GM21619 (cell line): ENCODE measurements at regions not wholly inside any gene's neighbourhood (a gene's known extent, or its start where the extent isn't known, plus 50 kb on each side); places are given as distances from the start of the nearest gene placed in this dataset.
"Not testable (repeated sequence)": the region's sequence is repeated elsewhere in the genome, so short reads cannot be mapped to it uniquely, and the experiment has no call there.

Experiments
- ATAC-seq: cut with Tn5 transposase; IDR thresholded peaks from one replicate; pipeline ENCODE4 v1.9.1; 2021; ENCODE audit not compliant: unreplicated experiment

- ATAC-seq = no peak
Measured at GRCh38 chr12:74066476-74066875, 471.2 kb upstream of the ATXN7L3B start.

- ATAC-seq = no peak
Measured at GRCh38 chr12:74071182-74071581, 466.5 kb upstream of the ATXN7L3B start.

DNA sequence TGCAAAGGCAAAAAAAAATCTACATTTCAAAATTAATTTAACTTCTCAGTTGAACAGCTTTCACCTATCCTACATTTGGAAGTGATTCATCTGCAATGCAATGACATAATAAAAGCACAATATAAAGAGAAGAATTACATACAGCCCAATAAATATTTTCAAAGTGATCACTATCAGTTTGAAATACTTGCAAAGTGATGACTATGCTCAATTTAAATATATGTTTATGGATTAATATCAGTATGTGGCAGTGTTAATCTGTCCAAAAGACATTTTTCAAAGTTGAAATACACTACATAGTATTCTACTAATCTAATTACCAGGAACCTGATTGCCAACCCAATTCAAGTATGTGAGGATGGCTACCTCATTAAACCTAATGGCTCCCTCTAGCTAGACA is 460.7 kb upstream of the ATXN7L3B start:
- ATAC-seq = no peak

GRCh38 chr12:74105434-74105833 is 432.2 kb upstream of the ATXN7L3B start:
- no peak for ATAC-seq

- no peak for ATAC-seq
Measured at GRCh38 chr12:74108729-74109128, 428.9 kb upstream of the ATXN7L3B start.

DNA sequence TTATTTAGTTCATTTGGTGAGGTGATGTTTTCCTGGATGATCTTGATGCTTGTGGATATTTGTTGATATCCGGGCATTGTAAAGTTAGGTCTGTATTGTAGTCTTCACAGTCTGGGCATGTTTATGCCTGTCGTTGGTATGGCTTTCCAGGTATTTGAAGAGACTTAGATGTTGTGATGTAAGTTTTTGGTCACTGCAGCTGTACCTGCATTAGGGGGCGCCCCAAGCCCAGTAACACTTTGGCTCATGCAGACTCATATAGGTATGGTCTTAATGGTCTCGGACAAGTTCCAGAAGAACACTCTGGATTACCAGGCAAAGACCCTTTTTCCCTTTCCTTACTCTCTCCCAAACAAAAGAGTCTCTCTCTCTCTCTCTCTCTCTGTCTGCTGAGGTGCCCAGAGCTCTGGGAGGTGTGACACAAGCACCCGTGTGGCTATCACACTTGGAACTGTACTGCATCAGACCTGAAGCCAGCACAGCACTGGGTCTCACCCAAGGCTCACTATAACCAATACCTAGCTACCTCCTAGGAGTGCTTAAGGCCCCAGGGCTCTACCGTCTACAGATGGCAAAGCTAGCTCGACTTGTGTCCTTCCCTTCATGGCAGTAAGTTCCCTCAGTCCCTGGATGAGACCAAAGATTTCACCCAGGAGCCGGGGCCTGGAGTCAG is 425.8 kb upstream of the ATXN7L3B start:
- no peak for ATAC-seq

DNA sequence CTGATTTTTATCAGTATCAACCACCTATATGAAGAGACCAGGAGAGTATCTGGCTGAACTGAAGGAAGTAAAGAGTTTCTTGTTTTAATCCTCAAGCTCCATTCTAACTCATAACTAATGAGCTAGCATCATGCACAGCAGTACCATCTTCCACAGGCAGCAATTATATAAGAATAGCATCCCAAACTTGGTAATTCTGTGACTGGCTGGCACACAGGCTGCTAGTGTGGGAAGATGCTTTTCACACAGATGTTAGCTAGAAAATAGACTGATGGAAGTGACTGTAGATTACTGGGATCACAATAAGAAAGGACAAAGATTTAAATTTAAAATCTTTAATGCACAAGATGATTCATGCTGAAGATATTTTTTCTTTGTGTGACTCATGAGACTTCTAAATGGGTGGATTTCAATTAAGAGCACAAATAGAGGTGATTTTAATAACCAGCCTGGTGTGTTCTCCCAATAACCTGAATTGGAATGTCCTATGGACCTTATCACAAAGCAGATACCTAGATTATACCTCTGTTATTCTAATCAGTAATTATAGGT is 417.7 kb upstream of the ATXN7L3B start:
- ATAC-seq = no peak

GRCh38 chr12:74120644-74121043 is 417.0 kb upstream of the ATXN7L3B start:
- no peak for ATAC-seq

DNA sequence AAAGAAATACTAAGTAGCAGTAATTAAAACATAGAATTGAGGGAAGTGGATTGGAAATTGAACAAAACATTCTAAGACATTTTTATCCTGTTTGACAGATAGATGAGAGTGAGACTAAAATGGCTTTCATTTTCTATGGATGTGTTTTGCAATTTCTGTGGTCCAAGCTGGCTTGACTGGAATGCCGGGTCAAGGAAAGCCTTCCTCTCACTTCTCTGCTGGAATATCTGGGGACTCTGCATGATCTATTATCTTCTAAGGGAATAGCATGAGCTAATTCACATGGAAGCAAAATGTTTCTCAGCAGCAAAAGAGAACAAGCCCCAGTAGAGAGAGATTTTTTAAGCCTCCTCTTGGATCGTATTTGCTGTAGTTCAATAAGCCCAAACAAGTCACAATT is 407.9 kb upstream of the ATXN7L3B start:
- ATAC-seq = no peak

DNA sequence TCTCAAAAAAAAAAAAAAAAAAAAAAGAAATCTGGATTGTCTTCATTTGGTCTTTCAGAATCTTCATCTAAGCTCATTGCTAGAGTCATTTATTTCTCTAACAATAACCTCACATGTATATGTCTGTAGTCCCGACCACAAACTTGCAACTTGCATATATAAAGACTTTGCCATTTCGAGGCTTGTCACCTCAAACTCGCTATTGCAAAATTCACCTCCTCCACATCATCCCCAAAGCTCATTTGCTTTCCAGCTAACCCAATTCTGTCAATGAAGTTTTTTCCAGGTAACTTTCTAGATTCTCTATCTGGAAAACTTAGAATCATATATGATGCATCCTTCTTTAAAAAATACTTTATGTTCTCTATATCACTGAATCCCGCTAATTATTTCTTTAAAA is 393.2 kb upstream of the ATXN7L3B start:
- no peak for ATAC-seq

DNA sequence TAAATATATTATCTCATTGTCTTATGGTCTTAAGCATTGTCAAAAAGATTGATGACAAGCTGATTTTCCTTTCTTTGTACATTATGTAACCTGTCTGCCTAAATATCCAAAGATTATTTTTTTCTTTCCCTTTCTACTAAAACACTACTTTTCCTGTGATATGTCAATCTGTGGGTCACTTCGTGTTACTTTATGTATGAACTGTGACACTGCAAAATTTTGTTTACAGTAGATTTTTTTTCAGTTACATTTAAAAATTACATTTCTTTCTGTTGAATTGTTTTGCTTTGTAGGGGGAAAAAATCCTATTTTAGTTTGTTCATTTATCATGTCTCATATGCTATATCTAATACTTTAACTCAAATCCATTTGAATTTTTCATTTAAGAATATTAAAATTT is 392.3 kb upstream of the ATXN7L3B start:
- no peak for ATAC-seq

GRCh38 chr12:74148849-74149248 is 388.8 kb upstream of the ATXN7L3B start:
- no peak for ATAC-seq

DNA sequence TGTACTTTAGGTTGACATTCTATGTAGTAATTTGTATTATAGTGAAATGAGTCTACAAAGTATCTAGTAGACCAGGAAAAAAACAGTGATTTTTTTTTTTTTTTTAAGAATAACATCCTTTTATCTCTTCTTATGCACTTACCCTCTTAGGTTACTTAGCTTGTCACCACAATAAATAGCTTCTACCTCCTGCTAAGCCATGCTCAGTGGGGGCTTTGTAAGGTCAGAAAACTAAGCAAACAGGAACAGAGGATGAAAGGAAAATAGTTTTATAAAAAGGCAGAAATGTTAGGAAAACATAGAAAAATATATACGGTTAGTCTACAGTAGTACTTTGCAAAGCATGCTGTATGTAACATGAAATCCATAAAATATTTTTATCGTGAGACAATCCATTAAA is 385.3 kb upstream of the ATXN7L3B start:
- no peak for ATAC-seq

GRCh38 chr12:74166096-74166495 is 371.5 kb upstream of the ATXN7L3B start:
- ATAC-seq = no peak

- no peak for ATAC-seq
Measured at GRCh38 chr12:74169607-74170006, 368.0 kb upstream of the ATXN7L3B start.

- ATAC-seq = no peak
Measured at GRCh38 chr12:74170645-74171477, 366.8 kb upstream of the ATXN7L3B start.

DNA sequence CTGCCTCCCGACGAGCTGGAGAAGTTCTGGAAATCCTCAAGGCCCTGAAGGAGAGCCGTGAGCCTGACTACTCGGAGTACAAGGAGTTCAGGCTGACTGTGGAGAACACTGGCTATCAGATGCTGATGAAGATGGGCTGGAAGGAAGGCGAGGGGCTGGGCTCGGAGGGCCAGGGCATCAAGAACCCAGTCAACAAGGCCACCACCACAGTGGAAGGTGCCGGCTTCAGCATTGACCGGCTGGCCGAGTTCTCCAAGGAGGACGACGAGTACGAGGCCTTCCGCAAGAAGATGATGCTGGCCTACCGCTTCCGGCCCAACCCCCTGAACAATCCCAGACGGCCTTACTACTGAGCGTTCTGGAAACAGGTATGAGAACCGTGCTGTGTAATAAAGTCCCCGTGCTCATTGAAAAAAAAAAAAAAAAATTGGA is 366.1 kb upstream of the ATXN7L3B start:
- no peak for ATAC-seq

GRCh38 chr12:74174961-74175360 is 362.7 kb upstream of the ATXN7L3B start:
- not testable (repeated sequence) for ATAC-seq

- no peak for ATAC-seq
Measured at GRCh38 chr12:74185360-74185759, 352.3 kb upstream of the ATXN7L3B start.

- no peak for ATAC-seq
Measured at GRCh38 chr12:74193191-74193590, 344.4 kb upstream of the ATXN7L3B start.

GRCh38 chr12:74204236-74204635 is 333.4 kb upstream of the ATXN7L3B start:
- no peak for ATAC-seq
